ENCODE measurements at regions not wholly inside any gene's neighbourhood (a gene's known extent, or its start where the extent isn't known, plus 50 kb on each side); places are given as distances from the start of the nearest gene placed in this dataset.

GRCh38 chr19:32257326-32258073 is 87.9 kb upstream of the ZNF507 start:
- DNase-seq, result no peak

DNA sequence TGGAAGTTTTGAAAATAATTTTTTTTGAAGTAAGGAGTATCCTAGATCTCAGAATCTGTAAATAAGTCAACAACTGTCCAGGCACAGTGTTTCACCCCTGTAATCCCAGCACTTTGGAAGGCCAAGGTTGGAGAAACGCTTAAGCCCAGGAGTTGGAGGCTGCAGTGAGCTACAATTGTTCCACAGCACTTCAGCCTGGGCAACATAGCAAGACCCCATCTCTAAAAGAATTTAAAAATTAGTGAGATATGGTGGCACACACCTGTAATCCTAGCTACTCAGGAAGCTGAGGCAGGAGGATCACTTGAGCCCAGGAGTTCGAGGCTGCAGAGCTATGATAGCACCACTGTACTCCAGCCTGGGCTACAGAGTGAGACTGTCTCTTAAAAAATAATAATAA is 87.2 kb upstream of the ZNF507 start:
- DNase-seq, result no peak

GRCh38 chr19:32264568-32264967 is 80.8 kb upstream of the ZNF507 start:
- no peak for DNase-seq

DNA sequence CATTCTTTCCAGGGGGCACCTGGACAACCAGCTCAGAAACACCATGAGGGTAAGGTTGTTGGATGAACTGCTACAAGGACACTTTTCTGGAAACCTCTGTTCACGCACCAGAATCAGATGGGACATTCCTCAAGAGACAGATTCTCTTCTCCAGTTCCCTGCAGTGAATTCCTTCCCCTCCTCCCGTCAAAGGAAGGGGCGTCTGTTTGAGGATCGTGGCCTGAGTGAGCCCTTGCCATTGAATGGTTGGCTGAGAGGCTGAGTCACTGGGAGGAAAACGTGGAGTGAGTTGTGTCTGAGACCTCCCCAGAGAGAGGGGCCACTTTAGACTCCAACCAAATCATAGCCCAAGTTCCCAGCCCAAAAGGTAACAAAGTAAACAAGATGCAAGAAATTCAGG is 79.4 kb upstream of the ZNF507 start:
- no peak for DNase-seq

DNA sequence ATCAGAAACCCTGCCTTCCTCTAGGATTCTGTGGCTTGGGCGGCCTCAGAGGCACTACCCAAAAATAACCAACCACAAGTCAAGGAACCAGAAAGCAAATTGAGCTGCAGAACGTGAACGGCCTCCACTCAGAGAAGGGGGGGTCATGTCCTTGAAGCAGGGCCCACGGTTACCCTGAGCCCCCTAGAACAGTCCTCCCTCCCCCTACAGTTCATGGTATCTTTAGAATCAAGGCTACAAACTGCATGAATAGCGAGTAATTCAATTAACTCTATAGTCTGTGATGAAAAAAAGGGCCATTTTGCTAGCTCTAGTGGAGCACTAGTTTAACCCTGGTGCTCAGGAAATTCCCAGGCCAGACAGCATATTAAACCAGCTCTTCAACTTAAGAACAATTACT is 79.0 kb upstream of the ZNF507 start:
- no peak for DNase-seq

GRCh38 chr19:32268381-32268780 is 77.0 kb upstream of the ZNF507 start:
- DNase-seq, result no peak

DNA sequence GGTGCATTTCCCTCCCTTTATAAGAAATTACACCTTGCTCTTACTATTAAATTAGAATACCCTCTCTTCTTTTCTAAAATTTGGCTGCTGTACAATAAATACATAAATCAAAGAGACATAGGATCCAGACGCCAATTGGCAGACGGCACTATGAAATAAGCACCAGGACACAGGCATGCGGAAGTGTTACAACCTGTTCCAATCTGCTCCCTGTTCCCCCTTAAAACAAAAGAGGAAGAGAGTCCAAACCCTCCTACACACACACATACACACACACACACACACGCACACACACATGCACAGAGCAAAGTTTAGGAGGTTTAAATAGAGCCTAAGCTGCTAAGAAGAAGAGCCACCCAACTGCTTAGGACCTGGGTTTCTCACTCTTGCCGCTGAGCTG is 75.6 kb upstream of the ZNF507 start:
- DNase-seq, result no peak

- DNase-seq, result no peak
These were observed 71.9 kb upstream of the ZNF507 start for GRCh38 chr19:32273483-32273882.

- no peak for DNase-seq
These were observed 58.3 kb upstream of the ZNF507 start for GRCh38 chr19:32287086-32287485.

- DNase-seq, result no peak
These were observed 57.6 kb upstream of the ZNF507 start for GRCh38 chr19:32287811-32288227.

- no peak for DNase-seq
These were observed 55.7 kb upstream of the ZNF507 start for GRCh38 chr19:32289566-32290210.

- DNase-seq, result no peak
These were observed 53.5 kb upstream of the ZNF507 start for GRCh38 chr19:32291876-32292275.

DNA sequence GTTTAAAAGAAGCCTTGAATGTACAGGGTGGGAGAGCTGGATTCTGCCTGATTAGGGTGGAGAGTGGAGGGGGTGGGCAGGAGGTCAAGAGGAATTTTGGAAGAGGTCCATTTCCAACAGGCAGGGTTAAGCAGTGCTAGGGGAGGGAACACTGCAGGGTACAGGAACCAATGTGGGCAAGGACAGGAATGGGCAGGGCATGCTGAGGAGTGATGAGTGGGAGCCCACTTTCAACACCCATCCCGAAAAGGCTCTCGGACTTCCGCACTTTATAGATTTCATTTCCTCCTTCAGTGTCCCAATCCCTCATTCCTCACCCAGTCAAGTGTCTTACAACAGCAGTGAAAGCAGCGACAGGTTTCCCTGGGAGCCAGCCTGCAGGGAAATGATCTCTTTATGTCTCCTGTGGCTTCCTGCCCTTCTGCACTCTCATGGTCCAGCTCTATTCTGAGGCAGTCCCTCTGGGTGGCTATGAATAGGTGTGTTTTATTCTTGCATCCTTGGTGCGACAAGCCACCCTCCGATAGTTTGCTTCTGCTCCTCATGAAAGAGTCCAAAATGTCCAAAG is 50.5 kb upstream of the ZNF507 start:
- DNase-seq, result no peak

Data from T-helper 9 cell (primary cell).